ENCODE measurements at regions not wholly inside any gene's neighbourhood (a gene's known extent, or its start where the extent isn't known, plus 50 kb on each side); places are given as distances from the start of the nearest gene placed in this dataset.

- H3K27ac ChIP-seq (ENCODE audit: low read depth in 2 of 2, low read length in 1 of 2), result no peak overlapping the region
- no peaks in the 10 kb centered on the region for H3K9me2 ChIP-seq
- H3F3A ChIP-seq (replicated peaks; ENCODE audit: insufficient read depth), result no peaks in the 10 kb centered on the region
- DNase-seq, result no peak
- TF ChIP-seq SIN3A (IDR thresholded peaks at IDR 0.05; ENCODE audit: borderline replicate concordance, low read depth, low read length) (no peak), CTCF (IDR thresholded peaks at IDR 0.05) (no peak), RFX5 (IDR thresholded peaks at IDR 0.05; ENCODE audit: low read length) (no peak), MAX (IDR thresholded peaks at IDR 0.05; ENCODE audit: low read depth) (no peak), PBX3 (IDR thresholded peaks at IDR 0.05) (no peak), SMC3 (IDR thresholded peaks at IDR 0.05; ENCODE audit: low read depth, low read length) (no peak), FOXM1 (IDR thresholded peaks at IDR 0.05; ENCODE audit: low read depth) (no peak), POLR2AphosphoS5 (IDR thresholded peaks at IDR 0.05; ENCODE audit: low read depth, low read length) (no peak)
- H3K36me3 ChIP-seq (replicated peaks in 1 of 2; ENCODE audit: control insufficient read depth in 1 of 2, insufficient read depth in 2 of 2, low read length in 1 of 2), result no peaks in the 10 kb centered on the region
- no peak overlapping the region for H3K4me3 ChIP-seq (ENCODE audit: low read depth in 2 of 2, low read length in 1 of 2)
- ChIA-PET POLR2A (no interaction called here), CTCF (no interaction called here)
- no peaks in the 10 kb centered on the region for H3K79me2 ChIP-seq (ENCODE audit: insufficient read depth)
- no peaks in the 10 kb centered on the region for H3K4me1 ChIP-seq (ENCODE audit: control insufficient read depth in 1 of 2, insufficient read depth in 2 of 2, low read depth in 1 of 2, low read length in 1 of 2)
- H3K27me3 ChIP-seq (ENCODE audit: insufficient read depth), result no peaks in the 10 kb centered on the region
- no peak overlapping the region for H3K4me2 ChIP-seq
- no peak overlapping the region for H2AFZ ChIP-seq (ENCODE audit: low read depth)
- no peaks in the 10 kb centered on the region for H4K20me1 ChIP-seq (ENCODE audit: insufficient read depth)
- no peak overlapping the region for H3K9ac ChIP-seq
- H3K9me3 ChIP-seq, result no peaks in the 10 kb centered on the region
Observed at GRCh38 chr10:125363791-125364190, 203.4 kb upstream of the CTBP2 start.

GRCh38 chr10:125362950-125363349 lies 202.6 kb upstream of the CTBP2 start:
- H3K36me3 ChIP-seq (replicated peaks in 1 of 2; ENCODE audit: control insufficient read depth in 1 of 2, insufficient read depth in 2 of 2, low read length in 1 of 2), result no peaks in the 10 kb centered on the region
- DNase-seq, result no peak
- no peaks in the 10 kb centered on the region for H3F3A ChIP-seq (replicated peaks; ENCODE audit: insufficient read depth)
- ChIA-PET POLR2A (no interaction called here), CTCF (interaction anchor here (0.7 kb wide), 1 partner anchor 197 kb away, joined by 3 read pairs; no protein-coding TSS in a partner anchor)
- no peak overlapping the region for H3K27ac ChIP-seq (ENCODE audit: low read depth in 2 of 2, low read length in 1 of 2)
- no peaks in the 10 kb centered on the region for H3K27me3 ChIP-seq (ENCODE audit: insufficient read depth)
- TF ChIP-seq NRF1 (IDR thresholded peaks at IDR 0.05; ENCODE audit: low read depth, low read length), result no peak
- H3K9me2 ChIP-seq, result no peaks in the 10 kb centered on the region
- no peaks in the 10 kb centered on the region for H3K79me2 ChIP-seq (ENCODE audit: insufficient read depth)
- WGBS (ENCODE audit: low lambda C conversion rate), result 24% methylated on average over 2 of the region's 2 CpGs
- no peak overlapping the region for H2AFZ ChIP-seq (ENCODE audit: low read depth)
- H4K20me1 ChIP-seq (ENCODE audit: insufficient read depth), result no peaks in the 10 kb centered on the region
- no peak overlapping the region for H3K9ac ChIP-seq
- H3K4me3 ChIP-seq (ENCODE audit: low read depth in 2 of 2, low read length in 1 of 2), result no peak overlapping the region
- no peaks in the 10 kb centered on the region for H3K4me1 ChIP-seq (ENCODE audit: control insufficient read depth in 1 of 2, insufficient read depth in 2 of 2, low read depth in 1 of 2, low read length in 1 of 2)
- no peak overlapping the region for H3K4me2 ChIP-seq
- no peaks in the 10 kb centered on the region for H3K9me3 ChIP-seq

- no peaks in the 10 kb centered on the region for H3F3A ChIP-seq (replicated peaks; ENCODE audit: insufficient read depth)
- no peaks in the 10 kb centered on the region for H3K79me2 ChIP-seq (ENCODE audit: insufficient read depth)
- no peaks in the 10 kb centered on the region for H3K4me1 ChIP-seq (ENCODE audit: control insufficient read depth in 1 of 2, insufficient read depth in 2 of 2, low read depth in 1 of 2, low read length in 1 of 2)
- no peak overlapping the region for H3K9ac ChIP-seq
- ChIA-PET CTCF (interaction anchor here (0.6 to 2.2 kb wide), 2 partner anchors 16 to 192 kb away, joined by 3 to 7 read pairs; no protein-coding TSS in a partner anchor), POLR2A (no interaction called here)
- no peaks in the 10 kb centered on the region for H3K9me3 ChIP-seq
- no peaks in the 10 kb centered on the region for H4K20me1 ChIP-seq (ENCODE audit: insufficient read depth)
- no peak overlapping the region for H3K27ac ChIP-seq (ENCODE audit: low read depth in 2 of 2, low read length in 1 of 2)
- H2AFZ ChIP-seq (ENCODE audit: low read depth), result no peak overlapping the region
- no peaks in the 10 kb centered on the region for H3K9me2 ChIP-seq
- no peaks in the 10 kb centered on the region for H3K27me3 ChIP-seq (ENCODE audit: insufficient read depth)
- DNase-seq, result no peak
- H3K4me3 ChIP-seq (ENCODE audit: low read depth in 2 of 2, low read length in 1 of 2), result no peak overlapping the region
- H3K4me2 ChIP-seq, result no peak overlapping the region
- no peaks in the 10 kb centered on the region for H3K36me3 ChIP-seq (replicated peaks in 1 of 2; ENCODE audit: control insufficient read depth in 1 of 2, insufficient read depth in 2 of 2, low read length in 1 of 2)
- TF ChIP-seq TEAD4 (IDR thresholded peaks at IDR 0.05; ENCODE audit: borderline replicate concordance, insufficient read depth) (no peak), EZH2phosphoT487 (IDR thresholded peaks at IDR 0.05; ENCODE audit: borderline replicate concordance, low read depth) (no peak), IRF3 (IDR thresholded peaks at IDR 0.05; ENCODE audit: low read depth, low read length) (no peak), SMC3 (IDR thresholded peaks at IDR 0.05; ENCODE audit: low read depth, low read length) (no peak), MEF2A (IDR thresholded peaks at IDR 0.05; ENCODE audit: borderline replicate concordance, low read depth) (no peak), REST (IDR thresholded peaks at IDR 0.05; ENCODE audit: low read depth, low read length) (no peak), CHD2 (IDR thresholded peaks at IDR 0.05; ENCODE audit: low read length, partially characterized antibody) (no peak)
Observed at GRCh38 chr10:125359401-125359800, 199.0 kb upstream of the CTBP2 start.

Measured in SK-N-SH (cell line).